T47D (cell line): ENCODE measurements at regions not wholly inside any gene's neighbourhood (a gene's known extent, or its start where the extent isn't known, plus 50 kb on each side); places are given as distances from the start of the nearest gene placed in this dataset.
"Not testable (repeated sequence)": the region's sequence is repeated elsewhere in the genome, so short reads cannot be mapped to it uniquely, and the experiment has no call there.

Source experiments
- DNase-seq, 2 experiments: peaks; one replicate each; pipeline versions ENCODE4 v3.0.0 to v3.0.0-alpha.2; 2011 to 2012; ENCODE audit warnings: low read depth in 1 of 2, low spot score in 1 of 2
- JUND ChIP-seq: IDR thresholded peaks from 2 replicates; pipeline ENCODE4 v1.6.1; 2012; ENCODE audit warnings: low read depth
- in situ Hi-C: cut with HindIII; loops from 2 replicates; pipeline ENCODE4 v1.10.0; 2016; ENCODE audit warnings: low sequenced_read_pairs, low pct_unique_long_range_greater_than_20kb

- no peak for DNase-seq
- no peak for TF ChIP-seq JUND
- in situ Hi-C loops, result no loop called here
Measured at GRCh38 chr2:34251578-34251977, 652.5 kb upstream of the FAM98A start.

- no peak for DNase-seq
- in situ Hi-C loops, result no loop called here
- no peak for TF ChIP-seq JUND
Measured at GRCh38 chr2:34244195-34244594, 645.1 kb upstream of the FAM98A start.

- no peak for TF ChIP-seq JUND
- no peak for DNase-seq
- in situ Hi-C loops, result no loop called here
Measured at GRCh38 chr2:34242763-34243123, 643.6 kb upstream of the FAM98A start.

GRCh38 chr2:34241905-34242762, 643.0 kb upstream of the FAM98A start:
- in situ Hi-C loops, result no loop called here
- no peak for TF ChIP-seq JUND
- no peak for DNase-seq

- no peak for TF ChIP-seq JUND
- in situ Hi-C loops, result no loop called here
- no peak for DNase-seq
Measured at GRCh38 chr2:34239511-34239910, 640.4 kb upstream of the FAM98A start.

- no peak for TF ChIP-seq JUND
- DNase-seq, result no peak
- in situ Hi-C loops, result no loop called here
Measured at GRCh38 chr2:34234823-34235222, 635.7 kb upstream of the FAM98A start.

- in situ Hi-C loops, result no loop called here
- no peak for TF ChIP-seq JUND
- peak in 1 of 2 experiments; percentile 10 for DNase-seq
Measured at GRCh38 chr2:34229998-34230397, 630.9 kb upstream of the FAM98A start.

- no peak for DNase-seq
- in situ Hi-C loops, result no loop called here
- TF ChIP-seq JUND, result no peak
Measured at GRCh38 chr2:34215174-34215573, 616.1 kb upstream of the FAM98A start.

GRCh38 chr2:34210382-34210781, 611.3 kb upstream of the FAM98A start:
- DNase-seq, result peak in 1 of 2 experiments; percentile 13
- in situ Hi-C loops, result not testable (repeated sequence)

GRCh38 chr2:34204560-34204959, 605.5 kb upstream of the FAM98A start:
- DNase-seq, result no peak
- TF ChIP-seq JUND, result no peak
- in situ Hi-C loops, result no loop called here

GRCh38 chr2:34201099-34201498, 602.0 kb upstream of the FAM98A start:
- in situ Hi-C loops, result no loop called here
- no peak for TF ChIP-seq JUND
- DNase-seq, result no peak

- no peak for TF ChIP-seq JUND
- in situ Hi-C loops, result no loop called here
- no peak for DNase-seq
Measured at GRCh38 chr2:34199971-34200370, 600.9 kb upstream of the FAM98A start.

- in situ Hi-C loops, result no loop called here
- DNase-seq, result no peak
Measured at GRCh38 chr2:34193164-34193563, 594.1 kb upstream of the FAM98A start.

More at GRCh38 chr2:34193164-34193563, 594.1 kb upstream of the FAM98A start:
- no peak for TF ChIP-seq JUND
